GM12873 (cell line): ENCODE measurements at regions not wholly inside any gene's neighbourhood (a gene's known extent, or its start where the extent isn't known, plus 50 kb on each side); places are given as distances from the start of the nearest gene placed in this dataset.

Experiments used
- TF ChIP-seq, protein P1 (sequence below): IDR thresholded peaks from 2 replicates; pipeline ENCODE4 v1.5.1; 2012; ENCODE audit warnings: low read depth, mild to moderate bottlenecking, moderate library complexity, low read length, control low read depth; ENCODE audit not compliant: insufficient read depth; ENCODE audit errors: missing control alignments

DNA sequence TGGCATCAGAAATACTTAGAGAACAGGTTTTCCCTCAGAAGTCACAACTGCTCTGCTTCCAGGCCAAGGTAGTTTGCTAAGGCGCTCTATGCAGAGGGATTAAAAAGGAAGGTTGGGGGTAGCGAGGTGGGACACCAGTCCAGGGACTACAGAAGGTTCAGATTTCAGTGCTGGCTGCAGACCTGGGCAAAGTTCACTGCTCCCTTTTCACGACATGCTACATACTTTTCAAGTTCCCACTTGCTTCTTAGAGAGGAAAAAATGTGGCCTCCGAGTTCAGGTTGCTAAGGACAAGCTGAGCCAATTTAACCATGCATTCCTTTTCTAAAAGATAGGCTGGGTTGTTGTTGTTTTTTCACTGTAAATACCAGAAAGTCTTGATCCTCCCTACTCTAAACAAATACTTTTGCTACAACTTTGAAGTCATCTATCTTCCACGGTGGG lies 158.6 kb upstream of the NR2F2 start:
- TF ChIP-seq, protein P1, sequence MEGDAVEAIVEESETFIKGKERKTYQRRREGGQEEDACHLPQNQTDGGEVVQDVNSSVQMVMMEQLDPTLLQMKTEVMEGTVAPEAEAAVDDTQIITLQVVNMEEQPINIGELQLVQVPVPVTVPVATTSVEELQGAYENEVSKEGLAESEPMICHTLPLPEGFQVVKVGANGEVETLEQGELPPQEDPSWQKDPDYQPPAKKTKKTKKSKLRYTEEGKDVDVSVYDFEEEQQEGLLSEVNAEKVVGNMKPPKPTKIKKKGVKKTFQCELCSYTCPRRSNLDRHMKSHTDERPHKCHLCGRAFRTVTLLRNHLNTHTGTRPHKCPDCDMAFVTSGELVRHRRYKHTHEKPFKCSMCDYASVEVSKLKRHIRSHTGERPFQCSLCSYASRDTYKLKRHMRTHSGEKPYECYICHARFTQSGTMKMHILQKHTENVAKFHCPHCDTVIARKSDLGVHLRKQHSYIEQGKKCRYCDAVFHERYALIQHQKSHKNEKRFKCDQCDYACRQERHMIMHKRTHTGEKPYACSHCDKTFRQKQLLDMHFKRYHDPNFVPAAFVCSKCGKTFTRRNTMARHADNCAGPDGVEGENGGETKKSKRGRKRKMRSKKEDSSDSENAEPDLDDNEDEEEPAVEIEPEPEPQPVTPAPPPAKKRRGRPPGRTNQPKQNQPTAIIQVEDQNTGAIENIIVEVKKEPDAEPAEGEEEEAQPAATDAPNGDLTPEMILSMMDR = no peak

DNA sequence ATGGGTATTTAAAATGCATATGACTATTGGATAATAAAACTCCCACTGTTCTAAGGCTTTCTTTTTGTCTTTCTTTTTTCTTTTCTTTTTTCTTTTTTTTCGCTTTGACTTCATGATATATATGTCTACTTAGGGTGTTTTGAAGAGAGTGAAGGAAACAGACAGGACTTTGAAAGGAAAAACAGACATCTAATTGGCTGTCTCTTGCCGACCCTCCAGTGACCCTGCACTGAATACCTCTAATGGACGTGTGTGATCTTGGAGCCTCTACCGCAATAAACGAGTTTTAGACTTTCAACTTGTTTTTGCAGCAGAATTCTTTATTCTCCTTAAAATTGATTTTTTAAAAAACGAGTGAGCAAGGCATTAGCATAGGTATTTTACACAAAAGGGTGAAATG lies 158.1 kb upstream of the NR2F2 start:
- TF ChIP-seq, protein P1 = no peak

DNA sequence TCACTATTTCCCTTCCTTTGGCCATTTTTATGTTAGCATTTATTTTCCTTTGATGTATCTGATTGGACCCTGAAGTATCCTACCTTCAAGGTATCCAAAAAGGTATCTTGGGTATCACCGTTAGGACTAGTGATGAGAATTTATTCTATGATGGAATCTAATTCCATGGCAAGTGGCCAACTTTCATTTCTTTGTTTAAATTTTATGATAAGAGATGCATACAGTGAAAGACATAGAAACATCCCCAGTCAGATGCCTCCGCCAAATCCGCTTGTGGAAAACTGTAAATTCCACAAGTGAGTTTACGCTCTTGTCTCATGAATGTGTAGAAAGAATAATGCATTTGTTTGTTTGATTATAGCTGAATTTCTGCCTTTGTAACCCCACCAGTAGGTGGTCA lies 153.7 kb upstream of the NR2F2 start:
- TF ChIP-seq, protein P1 = no peak

DNA sequence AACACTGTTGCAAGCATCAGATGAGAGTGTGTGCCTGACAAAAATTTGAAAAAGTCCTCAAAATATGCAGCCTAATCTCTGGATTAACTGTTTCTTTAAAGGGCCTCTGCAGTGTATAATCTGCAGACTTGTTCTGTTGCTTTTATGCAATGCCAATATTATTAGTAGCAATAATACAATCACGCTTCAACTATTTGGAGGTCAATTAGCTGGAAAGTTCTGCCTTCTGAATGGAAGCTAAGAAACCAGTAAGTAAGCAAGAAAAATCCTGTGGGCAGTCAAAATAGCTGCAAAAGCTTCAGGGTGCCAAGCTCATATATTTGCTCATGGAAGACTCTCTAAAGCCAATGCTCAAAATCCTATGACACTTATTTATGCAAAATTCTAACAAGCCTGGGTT lies 153.2 kb upstream of the NR2F2 start:
- TF ChIP-seq, protein P1 = no peak

DNA sequence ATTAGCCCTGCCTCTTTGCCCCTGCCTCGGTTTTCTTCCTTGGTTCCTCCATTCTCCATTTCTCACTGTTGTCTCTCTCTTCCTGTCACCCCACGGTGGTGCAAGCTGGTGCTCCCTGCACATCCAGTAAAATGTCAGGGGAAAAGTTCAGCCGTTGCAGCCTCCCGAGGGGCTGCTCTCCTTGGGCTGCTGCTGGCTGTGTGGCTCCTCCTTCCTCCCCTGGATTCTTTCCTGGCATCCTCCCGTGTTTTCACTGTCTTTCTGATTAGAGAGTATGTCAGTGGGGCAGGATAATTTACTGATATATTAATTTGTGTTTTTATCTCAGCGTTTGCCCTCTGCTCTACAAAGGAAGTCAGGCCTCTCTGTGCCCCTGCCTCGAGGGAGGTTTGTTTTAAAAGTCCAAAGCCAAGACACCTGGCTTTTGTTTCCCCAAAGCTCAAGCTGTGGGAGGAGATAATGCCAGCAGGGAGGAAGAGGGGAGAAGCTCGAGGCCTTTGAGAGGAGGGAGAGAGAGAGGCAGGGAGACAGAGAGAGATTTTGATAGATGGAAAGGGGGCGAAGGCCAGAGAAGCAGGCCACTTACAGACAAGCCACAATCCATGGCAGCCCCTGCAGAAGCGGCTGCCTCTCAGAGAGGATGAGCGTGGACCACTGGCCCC lies 150.3 kb upstream of the NR2F2 start:
- TF ChIP-seq, protein P1 = no peak

DNA sequence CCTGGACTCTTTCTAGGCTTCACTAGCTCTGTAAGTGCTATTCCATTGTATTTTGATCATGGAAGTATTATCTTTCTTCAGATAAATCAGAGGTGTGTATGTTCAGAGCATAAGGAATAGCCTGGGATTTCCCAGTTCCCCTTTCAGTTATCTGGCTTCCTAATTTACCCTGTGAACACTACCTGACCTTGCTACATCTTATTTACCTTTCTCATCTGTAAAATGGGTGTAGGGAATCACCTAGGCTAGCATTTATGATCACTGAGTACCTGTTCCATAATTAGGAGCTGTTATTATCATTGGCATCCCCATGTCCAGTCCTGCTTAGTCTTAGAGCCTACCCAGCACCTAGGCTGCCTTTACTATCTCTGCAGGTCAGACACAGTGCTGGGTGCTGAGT lies 149.3 kb upstream of the NR2F2 start:
- TF ChIP-seq, protein P1 = no peak

DNA sequence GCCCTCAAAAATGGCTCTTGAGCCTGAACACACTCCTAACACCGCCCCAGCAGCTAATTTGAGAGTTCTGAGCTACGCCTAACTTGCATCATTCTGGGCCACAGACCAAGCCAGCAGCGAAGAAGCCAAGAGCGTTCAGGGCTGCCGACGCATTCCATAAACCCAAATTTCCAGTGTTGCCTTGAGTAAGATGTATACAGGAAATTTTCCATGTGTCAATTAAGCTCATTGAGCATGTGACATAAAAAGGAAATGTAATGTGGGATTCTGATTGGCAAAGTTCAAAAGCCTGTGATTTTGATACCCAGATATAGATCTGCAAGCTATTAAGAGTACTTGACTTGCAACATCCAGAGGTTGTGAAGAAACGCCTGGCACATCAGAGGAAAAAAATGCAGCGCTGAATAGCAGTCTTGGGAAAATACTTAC lies 148.6 kb upstream of the NR2F2 start:
- TF ChIP-seq, protein P1 = no peak
